Kidney (tissue), 13 donors: ENCODE measurements at regions not wholly inside any gene's neighbourhood (a gene's known extent, or its start where the extent isn't known, plus 50 kb on each side); places are given as distances from the start of the nearest gene placed in this dataset.
A peak's percentile ranks its signal among the peaks of the same experiment; 100 is the strongest.

Experiments
- DNase-seq, 5 donors: peaks; one replicate each; pipeline ENCODE4 v3.0.0-alpha.2; 2013 to 2020
- FAIRE-seq: peaks from 2 replicates; lab custom pipeline; 2012; peaks lifted over from hg19 to GRCh38; lab: Jason Lieb, UNC
- H3K27ac ChIP-seq, 2 donors: one replicate each; pipeline ENCODE4 v1.7.0; 2013; ENCODE audit warnings: low read depth in 2 of 2, low read length in 2 of 2, inconsistent platforms in 1 of 2
- H3K27me3 ChIP-seq: one replicate; pipeline ENCODE4 v1.7.1; 2013; ENCODE audit warnings: low read length, inconsistent platforms; ENCODE audit not compliant: control insufficient read depth, insufficient read depth
- H3K36me3 ChIP-seq, 3 donors: one replicate each; pipeline versions ENCODE4 v1.7.0 to v1.7.1; 2013; ENCODE audit warnings: low read length in 3 of 3, control low read depth in 1 of 3, inconsistent platforms in 1 of 3; ENCODE audit not compliant: insufficient read depth in 3 of 3, control insufficient read depth in 2 of 3
- H3K4me1 ChIP-seq, 3 donors: one replicate each; pipeline versions ENCODE4 v1.7.0 to v1.7.1; 2013; ENCODE audit warnings: low read length in 3 of 3, inconsistent platforms in 1 of 3, low read depth in 1 of 3; ENCODE audit not compliant: control insufficient read depth in 2 of 3, insufficient read depth in 2 of 3
- H3K4me3 ChIP-seq, 3 donors: one replicate each; pipeline versions ENCODE4 v1.7.0 to v1.8.1; 2013; ENCODE audit warnings: low read length in 3 of 3, control low read depth in 1 of 3, inconsistent platforms in 1 of 3
- H3K9ac ChIP-seq, 3 donors: one replicate each; pipeline versions ENCODE4 v1.7.0 to v1.7.1; 2013; ENCODE audit warnings: low read length in 3 of 3, control low read depth in 1 of 3, inconsistent platforms in 1 of 3
- H3K9me3 ChIP-seq, 3 donors: one replicate each; pipeline versions ENCODE4 v1.7.0 to v1.7.1; 2013; ENCODE audit warnings: low read length in 3 of 3, control low read depth in 1 of 3, inconsistent platforms in 1 of 3; ENCODE audit not compliant: control insufficient read depth in 2 of 3, insufficient read depth in 1 of 3
- intact Hi-C: fragments of 100-400 bp; cut with DNase I; formaldehyde crosslinking; loops from one replicate; pipeline ENCODE4 v1.11.1; 2022
- TF ChIP-seq, protein P1 (sequence below): IDR thresholded peaks from 3 replicates; pipeline ENCODE4 v1.5.1; 2012; ENCODE audit warnings: mild to moderate bottlenecking, moderate library complexity, borderline replicate concordance; ENCODE audit not compliant: insufficient read depth; ENCODE audit errors: extremely low read depth
- donor health status: control.
- donor health status: control.
- donor health status: control.
- donor health status: control.
- donor health status: control.
- donor health status: DM: yes; HTN: yes; CAD: no.
- donor health status: Normal renal cell carcinoma (clear cell type).

- intact Hi-C loops: no loop called here
- no peak for FAIRE-seq
Measured at GRCh38 chr18:54089749-54090459, 134.6 kb downstream of the MBD2 start.

DNA sequence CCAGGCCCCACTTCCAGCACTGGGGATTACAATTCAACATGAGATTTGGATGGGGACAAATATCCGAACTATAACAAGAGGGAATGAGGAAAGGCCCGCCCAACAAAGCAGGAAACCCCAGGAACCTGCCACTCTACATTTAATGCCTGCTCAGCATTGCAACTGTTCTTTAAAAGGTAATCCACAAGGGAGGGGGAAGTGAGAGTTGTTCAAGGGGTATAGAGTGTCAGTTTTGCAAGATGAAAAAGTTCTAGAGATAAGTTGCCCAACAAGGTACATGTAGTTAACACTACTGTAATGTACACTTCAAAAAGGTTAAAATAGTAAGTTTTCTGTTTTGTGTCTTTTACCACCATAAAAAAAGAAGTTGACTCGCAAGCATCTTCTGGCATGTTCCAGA lies 137.6 kb downstream of the MBD2 start:
- FAIRE-seq (no peak), DNase-seq (no peak)
- TF ChIP-seq, protein P1, sequence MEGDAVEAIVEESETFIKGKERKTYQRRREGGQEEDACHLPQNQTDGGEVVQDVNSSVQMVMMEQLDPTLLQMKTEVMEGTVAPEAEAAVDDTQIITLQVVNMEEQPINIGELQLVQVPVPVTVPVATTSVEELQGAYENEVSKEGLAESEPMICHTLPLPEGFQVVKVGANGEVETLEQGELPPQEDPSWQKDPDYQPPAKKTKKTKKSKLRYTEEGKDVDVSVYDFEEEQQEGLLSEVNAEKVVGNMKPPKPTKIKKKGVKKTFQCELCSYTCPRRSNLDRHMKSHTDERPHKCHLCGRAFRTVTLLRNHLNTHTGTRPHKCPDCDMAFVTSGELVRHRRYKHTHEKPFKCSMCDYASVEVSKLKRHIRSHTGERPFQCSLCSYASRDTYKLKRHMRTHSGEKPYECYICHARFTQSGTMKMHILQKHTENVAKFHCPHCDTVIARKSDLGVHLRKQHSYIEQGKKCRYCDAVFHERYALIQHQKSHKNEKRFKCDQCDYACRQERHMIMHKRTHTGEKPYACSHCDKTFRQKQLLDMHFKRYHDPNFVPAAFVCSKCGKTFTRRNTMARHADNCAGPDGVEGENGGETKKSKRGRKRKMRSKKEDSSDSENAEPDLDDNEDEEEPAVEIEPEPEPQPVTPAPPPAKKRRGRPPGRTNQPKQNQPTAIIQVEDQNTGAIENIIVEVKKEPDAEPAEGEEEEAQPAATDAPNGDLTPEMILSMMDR: no peak
- Histone ChIP-seq H3K9me3 (peaks cover 0 to 4% (median 0%) of the 10 kb centered on the region in 3 donors), H3K4me1 (peaks cover 0 to 6% (median 6%) of the 10 kb centered on the region in 3 donors), H3K27ac (no peak overlapping the region), H3K36me3 (no peaks in the 10 kb centered on the region), H3K9ac (no peak overlapping the region), H3K27me3 (no peaks in the 10 kb centered on the region), H3K4me3 (no peak overlapping the region)
- intact Hi-C loops: no loop called here

More at GRCh38 chr18:54089749-54090459, 134.6 kb downstream of the MBD2 start:
- Histone ChIP-seq H3K9me3 (no peaks in the 10 kb centered on the region), H3K27me3 (no peaks in the 10 kb centered on the region), H3K4me3 (no peak overlapping the region), H3K9ac (no peak overlapping the region), H3K4me1 (peaks cover 0 to 6% (median 6%) of the 10 kb centered on the region in 3 donors), H3K27ac (peak overlapping the region in 1 of 2 donors; percentile 41), H3K36me3 (no peaks in the 10 kb centered on the region)
- DNase-seq: no peak
- TF ChIP-seq, protein P1: no peak

DNA sequence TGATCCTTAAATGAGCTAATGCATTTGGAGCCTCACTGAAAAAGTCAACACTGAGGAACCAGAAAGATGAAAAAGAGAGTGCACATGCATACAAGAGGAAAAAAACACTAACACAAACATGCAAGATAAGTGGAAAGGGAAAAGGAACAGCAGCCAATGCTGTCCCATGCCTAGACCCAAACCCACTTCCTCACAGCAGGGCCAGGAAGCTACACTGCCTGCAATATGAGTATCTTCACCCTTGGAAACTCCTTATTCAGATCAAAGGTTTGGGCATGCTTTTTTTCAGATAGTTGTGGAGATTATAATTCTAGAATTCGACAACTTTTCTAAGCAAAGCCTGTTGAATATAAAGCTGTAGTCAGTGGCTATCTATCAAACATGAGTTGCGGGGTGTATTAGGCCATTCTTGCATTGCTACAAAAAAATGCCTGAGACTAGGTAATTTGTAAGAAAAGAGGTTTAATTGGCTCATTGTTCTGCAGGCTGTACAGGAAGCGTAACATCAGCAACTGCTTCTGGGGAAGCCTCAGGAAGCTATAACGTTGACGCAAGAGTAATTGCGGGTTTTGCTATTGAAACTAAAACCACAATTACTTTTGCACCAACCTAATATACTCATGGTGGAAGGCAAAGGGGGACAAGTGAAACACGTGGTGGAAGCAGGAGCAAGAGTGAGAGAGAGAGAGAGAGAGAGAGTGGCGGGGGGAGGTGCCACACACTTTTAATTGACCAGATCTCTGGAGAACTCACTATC lies 138.2 kb downstream of the MBD2 start:
- Histone ChIP-seq H3K36me3 (no peaks in the 10 kb centered on the region), H3K27me3 (no peaks in the 10 kb centered on the region), H3K4me3 (no peak overlapping the region), H3K9me3 (peaks cover 0 to 4% (median 0%) of the 10 kb centered on the region in 3 donors), H3K27ac (no peak overlapping the region), H3K4me1 (peaks cover 0 to 6% (median 3%) of the 10 kb centered on the region in 3 donors), H3K9ac (no peak overlapping the region)
- intact Hi-C loops: no loop called here
- TF ChIP-seq, protein P1: no peak
- FAIRE-seq: no peak
- DNase-seq: no peak
